ENCODE measurements at regions not wholly inside any gene's neighbourhood (a gene's known extent, or its start where the extent isn't known, plus 50 kb on each side); places are given as distances from the start of the nearest gene placed in this dataset.

DNA sequence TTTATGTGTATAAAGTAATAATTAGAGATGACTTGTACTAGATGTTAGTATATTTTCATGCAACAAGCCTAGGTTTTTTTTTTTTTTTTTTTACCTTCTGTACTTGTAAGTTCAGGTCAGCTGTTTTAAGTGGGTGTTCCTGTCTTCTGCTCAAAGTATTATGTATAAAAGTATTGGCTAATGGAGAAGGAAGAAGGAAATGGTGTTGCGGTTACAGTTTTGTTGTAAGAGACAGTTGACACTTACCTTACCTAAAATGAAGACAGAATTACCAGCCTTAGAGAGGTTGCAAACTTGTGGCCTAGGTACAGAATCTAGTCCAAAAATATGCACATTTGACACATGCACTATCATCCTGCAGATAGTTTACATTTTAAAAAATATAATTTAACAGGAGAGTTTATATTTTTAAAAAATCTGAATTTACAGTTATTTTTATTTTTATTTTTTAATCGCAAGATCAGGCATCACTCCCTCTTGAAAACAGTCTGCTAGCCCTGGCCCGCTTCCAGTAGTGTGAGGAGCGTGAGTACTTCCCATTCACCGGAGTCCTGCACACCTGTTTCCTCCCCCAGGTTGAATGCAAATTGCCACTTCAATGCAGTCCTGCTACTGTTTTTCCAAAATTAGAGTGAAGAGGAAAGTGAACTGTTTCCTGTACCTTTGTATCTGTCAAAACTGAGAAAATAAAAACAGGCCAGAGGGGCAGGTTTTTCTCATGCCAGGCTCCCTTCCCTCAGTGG is 224.3 kb upstream of the SOX2 start:
- TF ChIP-seq, protein P1, sequence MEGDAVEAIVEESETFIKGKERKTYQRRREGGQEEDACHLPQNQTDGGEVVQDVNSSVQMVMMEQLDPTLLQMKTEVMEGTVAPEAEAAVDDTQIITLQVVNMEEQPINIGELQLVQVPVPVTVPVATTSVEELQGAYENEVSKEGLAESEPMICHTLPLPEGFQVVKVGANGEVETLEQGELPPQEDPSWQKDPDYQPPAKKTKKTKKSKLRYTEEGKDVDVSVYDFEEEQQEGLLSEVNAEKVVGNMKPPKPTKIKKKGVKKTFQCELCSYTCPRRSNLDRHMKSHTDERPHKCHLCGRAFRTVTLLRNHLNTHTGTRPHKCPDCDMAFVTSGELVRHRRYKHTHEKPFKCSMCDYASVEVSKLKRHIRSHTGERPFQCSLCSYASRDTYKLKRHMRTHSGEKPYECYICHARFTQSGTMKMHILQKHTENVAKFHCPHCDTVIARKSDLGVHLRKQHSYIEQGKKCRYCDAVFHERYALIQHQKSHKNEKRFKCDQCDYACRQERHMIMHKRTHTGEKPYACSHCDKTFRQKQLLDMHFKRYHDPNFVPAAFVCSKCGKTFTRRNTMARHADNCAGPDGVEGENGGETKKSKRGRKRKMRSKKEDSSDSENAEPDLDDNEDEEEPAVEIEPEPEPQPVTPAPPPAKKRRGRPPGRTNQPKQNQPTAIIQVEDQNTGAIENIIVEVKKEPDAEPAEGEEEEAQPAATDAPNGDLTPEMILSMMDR (IDR thresholded peaks at IDR 0.05; ENCODE audit: low read depth, low read length): no peak
- no peak for TF ChIP-seq EZH2phosphoT487 (IDR thresholded peaks at IDR 0.05; ENCODE audit: low read depth)

All from OCI-LY3 (cell line).